Immature natural killer cell (primary cell): ENCODE measurements at regions not wholly inside any gene's neighbourhood (a gene's known extent, or its start where the extent isn't known, plus 50 kb on each side); places are given as distances from the start of the nearest gene placed in this dataset.
A peak's percentile ranks its signal among the peaks of the same experiment; 100 is the strongest.

Source experiments
- DNase-seq, 3 donors: peaks; one replicate each; pipeline ENCODE4 v3.0.0; 2022; ENCODE audit warnings: mixed read lengths in 1 of 3
- H3K27ac Mint-ChIP-seq, 6 donors: one replicate each; pipeline ENCODE4 v1.8.0; 2020; ENCODE audit warnings: mixed read lengths in 6 of 6, mild to moderate bottlenecking in 5 of 6, inconsistent platforms in 4 of 6, moderate library complexity in 3 of 6
- H3K27me3 Mint-ChIP-seq, 3 donors: one replicate each; pipeline ENCODE4 v1.8.0; 2020 to 2021; ENCODE audit warnings: low read depth in 3 of 3, mild to moderate bottlenecking in 3 of 3, mixed read lengths in 3 of 3, moderate library complexity in 3 of 3, inconsistent platforms in 1 of 3
- H3K36me3 Mint-ChIP-seq, 3 donors: one replicate each; pipeline ENCODE4 v1.8.0; 2020; ENCODE audit warnings: mixed read lengths in 3 of 3, inconsistent platforms in 2 of 3, mild to moderate bottlenecking in 2 of 3
- H3K4me1 Mint-ChIP-seq, 2 donors: one replicate each; pipeline ENCODE4 v1.8.0; 2020; ENCODE audit warnings: inconsistent platforms in 2 of 2, mild to moderate bottlenecking in 2 of 2, mixed read lengths in 2 of 2, moderate library complexity in 1 of 2
- H3K4me3 Mint-ChIP-seq, 5 donors: one replicate each; pipeline ENCODE4 v1.8.0; 2020; ENCODE audit warnings: mild to moderate bottlenecking in 5 of 5, mixed read lengths in 5 of 5, inconsistent platforms in 3 of 5, moderate library complexity in 3 of 5
- H3K9me3 Mint-ChIP-seq, 6 donors: one replicate each; pipeline ENCODE4 v1.8.0; 2020; ENCODE audit warnings: mild to moderate bottlenecking in 6 of 6, mixed read lengths in 6 of 6, inconsistent platforms in 4 of 6, moderate library complexity in 3 of 6

DNA sequence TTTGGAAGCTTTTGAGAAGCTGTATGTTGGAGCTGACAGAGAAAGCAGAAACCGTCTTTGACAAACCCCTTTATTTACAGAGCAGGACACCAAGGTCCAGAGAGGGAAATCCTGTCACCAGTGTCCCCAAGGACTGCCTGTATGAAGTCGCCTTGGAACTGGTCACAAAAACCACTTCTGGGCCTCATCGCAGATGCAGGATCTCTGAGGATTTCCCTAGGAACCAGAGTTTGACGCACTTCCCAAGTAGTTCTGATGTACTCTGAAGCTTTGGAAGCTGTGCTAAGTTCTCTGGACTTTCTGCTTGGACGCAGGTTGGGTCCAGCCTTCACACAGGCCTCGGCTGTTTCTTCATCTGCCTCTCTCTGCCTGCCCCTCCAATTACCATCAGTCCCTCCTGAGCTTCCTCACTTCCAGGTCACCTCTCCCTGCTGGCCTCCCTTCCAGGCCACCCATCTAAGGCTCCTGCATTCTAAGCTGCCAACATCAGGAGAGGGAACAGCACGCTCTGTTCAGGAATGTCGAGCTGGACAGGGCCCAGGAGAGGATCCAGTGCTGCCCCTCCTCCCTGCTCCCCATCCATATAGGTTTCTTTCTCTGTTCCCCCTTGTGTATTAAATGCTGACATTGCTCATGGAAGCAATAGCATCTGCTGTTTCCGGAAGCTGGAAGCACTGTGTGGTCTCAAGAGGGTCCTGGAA, 270.8 kb downstream of the OPA1 start:
- Mint-ChIP-seq H3K9me3 (peaks cover 0 to 2% (median 0%) of the 10 kb centered on the region in 6 donors), H3K4me3 (no peak overlapping the region), H3K4me1 (no peaks in the 10 kb centered on the region), H3K36me3 (no peaks in the 10 kb centered on the region), H3K27me3 (peaks cover 0 to 15% (median 0%) of the 10 kb centered on the region in 3 donors), H3K27ac (no peak overlapping the region)
- DNase-seq: no peak

DNA sequence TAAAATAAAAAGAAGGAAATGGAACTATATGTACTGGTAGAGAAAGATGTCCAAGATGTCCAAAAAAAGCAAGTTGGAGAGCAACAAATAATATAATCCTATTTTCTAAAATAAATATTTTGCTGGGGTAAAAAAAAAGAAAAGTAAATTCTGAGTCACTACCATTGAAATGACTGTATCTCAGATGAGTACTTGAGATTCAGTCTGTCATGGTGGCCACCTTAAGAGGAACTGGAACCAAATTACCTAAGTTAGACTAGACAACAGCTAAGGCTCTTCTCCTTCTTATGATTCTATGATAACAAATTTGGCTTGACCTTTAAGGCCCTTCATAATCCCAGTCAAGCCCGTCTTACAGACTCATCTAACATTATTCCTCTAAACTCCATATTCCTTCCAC, 270.6 kb upstream of the HES1 start:
- Mint-ChIP-seq H3K27ac (no peak overlapping the region), H3K9me3 (no peaks in the 10 kb centered on the region), H3K36me3 (no peaks in the 10 kb centered on the region), H3K4me3 (no peak overlapping the region), H3K27me3 (peaks cover 1 to 16% (median 3%) of the 10 kb centered on the region in 3 donors), H3K4me1 (no peaks in the 10 kb centered on the region)
- no peak for DNase-seq

DNA sequence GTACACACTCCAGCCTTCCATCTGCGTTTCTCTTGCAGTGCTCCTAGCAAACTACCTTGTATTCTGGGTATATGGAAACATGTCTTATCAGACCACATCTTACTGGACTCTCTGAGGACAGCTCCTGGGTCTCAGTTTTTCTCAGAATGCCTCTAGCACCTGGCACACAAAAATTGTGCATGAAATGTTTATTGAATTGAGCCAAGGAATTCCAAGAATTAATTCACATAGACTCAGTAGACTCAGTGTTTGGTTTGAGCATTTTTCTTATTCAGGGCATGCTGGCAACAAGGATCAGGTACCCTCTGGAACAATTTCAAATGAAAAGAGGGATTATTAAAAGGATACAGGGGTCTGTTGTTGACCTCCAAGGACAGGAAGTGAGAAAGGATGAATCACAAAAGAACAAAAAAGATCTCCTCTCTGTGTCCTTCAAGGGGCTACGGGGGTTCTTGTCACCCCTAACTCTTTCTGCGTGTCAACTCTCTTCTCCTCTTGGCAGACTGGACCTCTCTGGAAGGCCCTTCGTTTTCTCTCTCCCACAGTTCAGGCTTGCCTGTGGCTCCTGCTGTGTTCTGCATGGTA, 270.0 kb upstream of the HES1 start:
- Mint-ChIP-seq H3K27me3 (peaks cover 1 to 16% (median 3%) of the 10 kb centered on the region in 3 donors), H3K4me3 (no peak overlapping the region), H3K9me3 (no peaks in the 10 kb centered on the region), H3K27ac (no peak overlapping the region), H3K36me3 (no peaks in the 10 kb centered on the region), H3K4me1 (no peaks in the 10 kb centered on the region)
- no peak for DNase-seq

DNA sequence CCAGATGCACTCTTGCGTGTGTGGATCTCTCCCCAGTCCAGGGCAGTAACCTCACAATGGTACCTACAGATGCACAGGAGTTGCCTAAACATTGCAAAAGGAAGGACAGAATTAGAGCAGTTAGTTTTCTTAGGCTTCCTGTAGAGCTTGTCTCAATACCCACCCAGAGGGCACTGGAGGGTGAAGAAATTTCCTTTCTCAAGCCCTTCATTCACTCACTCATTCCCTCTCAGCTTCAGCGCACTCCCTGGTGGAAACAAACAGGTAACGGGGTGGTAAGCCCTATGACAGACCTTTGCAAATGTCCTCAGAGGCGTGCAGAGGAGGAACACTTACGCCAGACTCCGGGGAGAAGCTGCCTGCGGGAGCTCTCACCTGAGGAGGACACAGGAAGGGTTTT, 267.4 kb upstream of the HES1 start:
- Mint-ChIP-seq H3K4me3 (no peak overlapping the region), H3K4me1 (no peaks in the 10 kb centered on the region), H3K27ac (no peak overlapping the region), H3K36me3 (no peaks in the 10 kb centered on the region), H3K9me3 (no peaks in the 10 kb centered on the region), H3K27me3 (peaks cover 3 to 18% (median 5%) of the 10 kb centered on the region in 3 donors)
- no peak for DNase-seq

DNA sequence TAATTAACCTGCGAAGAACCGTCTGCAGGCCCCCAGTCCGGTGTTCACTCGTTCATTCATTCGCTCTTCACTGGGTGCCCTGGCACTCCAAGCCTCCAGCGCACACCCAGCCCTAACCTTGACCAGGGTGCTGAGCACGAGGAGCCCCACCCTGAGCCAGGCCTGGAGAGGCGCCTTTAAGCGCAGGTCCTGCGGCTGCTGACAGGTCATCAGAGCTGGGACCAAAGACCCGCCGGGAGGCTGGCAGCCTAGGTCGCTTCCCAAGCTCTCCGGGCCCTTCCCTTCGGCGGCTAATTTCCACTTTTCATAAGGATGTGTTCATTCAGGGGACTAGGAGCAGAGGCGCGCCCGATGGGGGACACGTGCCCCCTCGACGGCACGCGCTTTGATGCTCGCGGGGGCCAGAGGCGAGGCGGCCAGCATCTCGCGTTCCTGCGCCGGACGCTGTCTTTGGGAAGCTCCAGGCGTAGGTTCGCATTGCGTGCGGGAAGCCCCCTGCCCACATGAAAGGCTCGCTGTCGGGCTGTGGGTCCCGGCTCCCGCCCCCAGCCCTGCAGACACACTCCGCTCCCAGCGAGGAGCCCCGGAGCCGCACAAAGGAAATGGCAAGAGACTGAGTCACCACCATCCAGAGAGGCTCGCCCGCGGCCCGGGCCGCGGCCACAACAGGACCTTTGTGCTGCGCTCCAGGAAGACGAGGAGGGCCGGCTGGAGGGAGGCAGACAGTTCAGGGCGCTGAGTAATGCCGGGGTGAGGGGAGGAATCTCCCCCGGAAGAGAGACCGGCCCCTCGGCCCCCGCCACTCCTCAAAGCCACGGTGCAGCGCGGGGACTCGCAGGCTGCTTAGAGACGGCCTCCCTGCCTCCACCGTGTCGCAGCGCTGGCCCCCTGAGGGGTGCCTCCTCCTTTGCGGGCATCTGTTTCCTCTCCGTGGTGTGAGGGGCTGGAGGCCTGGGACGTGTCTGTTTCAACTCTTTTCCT, 266.4 kb upstream of the HES1 start:
- DNase-seq: no peak
- no peaks in the 10 kb centered on the region for H3K36me3 Mint-ChIP-seq
- no peaks in the 10 kb centered on the region for H3K4me1 Mint-ChIP-seq
- H3K27ac Mint-ChIP-seq: no peak overlapping the region
- no peak overlapping the region for H3K4me3 Mint-ChIP-seq
- no peaks in the 10 kb centered on the region for H3K9me3 Mint-ChIP-seq
- H3K27me3 Mint-ChIP-seq: peaks cover 3 to 12% (median 5%) of the 10 kb centered on the region in 3 donors

DNA sequence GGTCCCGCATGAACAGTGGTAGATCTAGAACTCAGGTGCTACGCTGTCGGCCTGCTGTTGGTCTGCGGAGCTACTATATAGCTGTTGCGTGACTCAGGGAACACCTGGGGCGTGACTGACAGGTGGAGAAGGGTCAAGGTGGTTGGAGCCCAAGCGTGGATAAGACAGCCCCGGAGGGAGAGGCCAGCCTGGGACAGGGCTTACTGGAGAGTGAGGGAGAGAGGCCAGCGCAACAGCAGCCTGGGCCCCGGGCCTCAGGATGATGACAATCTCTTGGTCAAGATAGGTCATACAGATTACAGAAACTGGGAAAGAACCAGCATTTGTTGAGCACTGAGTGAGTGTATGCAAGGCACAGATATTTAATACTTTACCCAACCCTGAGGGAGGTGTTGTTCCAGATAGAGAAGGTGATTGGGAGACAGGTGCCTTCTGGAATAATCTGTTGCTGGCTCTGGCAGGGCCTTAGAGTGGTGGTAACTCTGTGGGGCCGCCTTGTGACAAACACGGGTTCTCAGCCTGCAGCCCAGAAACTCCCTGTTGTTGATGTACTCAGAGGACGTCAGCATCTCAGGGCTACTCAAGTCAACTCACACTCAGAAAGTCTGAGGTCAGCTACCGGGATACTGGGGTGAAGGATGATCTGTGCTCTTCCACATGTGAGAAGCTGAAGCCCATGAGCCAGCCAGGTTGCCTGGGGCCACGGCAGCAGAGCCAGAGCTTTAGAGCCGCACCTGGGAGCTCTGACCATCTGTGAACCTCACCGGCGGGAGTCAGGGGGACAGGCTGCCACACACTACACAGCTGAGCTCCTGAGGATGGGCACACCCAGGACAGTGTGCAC, 265.4 kb upstream of the HES1 start:
- no peak overlapping the region for H3K27ac Mint-ChIP-seq
- no peaks in the 10 kb centered on the region for H3K4me1 Mint-ChIP-seq
- no peaks in the 10 kb centered on the region for H3K36me3 Mint-ChIP-seq
- no peak for DNase-seq
- H3K27me3 Mint-ChIP-seq: peaks cover 3 to 10% (median 5%) of the 10 kb centered on the region in 3 donors
- H3K9me3 Mint-ChIP-seq: no peaks in the 10 kb centered on the region
- H3K4me3 Mint-ChIP-seq: no peak overlapping the region

DNA sequence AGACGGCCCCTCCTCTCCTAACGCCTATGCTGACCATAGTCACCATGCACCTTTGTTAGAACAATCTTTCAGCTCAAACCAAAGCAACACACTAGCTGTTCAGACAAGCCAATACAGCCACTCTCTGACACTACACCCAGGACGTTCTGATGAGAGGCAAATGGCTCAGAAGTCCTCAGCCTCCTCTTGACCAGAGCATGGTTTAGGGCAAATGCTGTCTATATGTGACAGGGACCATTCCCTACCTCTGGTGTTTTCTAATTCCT, 264.8 kb upstream of the HES1 start:
- Mint-ChIP-seq H3K27me3 (peaks cover 3 to 7% (median 5%) of the 10 kb centered on the region in 3 donors), H3K36me3 (no peaks in the 10 kb centered on the region), H3K27ac (no peak overlapping the region), H3K9me3 (no peaks in the 10 kb centered on the region), H3K4me3 (no peak overlapping the region), H3K4me1 (no peaks in the 10 kb centered on the region)
- DNase-seq: no peak

DNA sequence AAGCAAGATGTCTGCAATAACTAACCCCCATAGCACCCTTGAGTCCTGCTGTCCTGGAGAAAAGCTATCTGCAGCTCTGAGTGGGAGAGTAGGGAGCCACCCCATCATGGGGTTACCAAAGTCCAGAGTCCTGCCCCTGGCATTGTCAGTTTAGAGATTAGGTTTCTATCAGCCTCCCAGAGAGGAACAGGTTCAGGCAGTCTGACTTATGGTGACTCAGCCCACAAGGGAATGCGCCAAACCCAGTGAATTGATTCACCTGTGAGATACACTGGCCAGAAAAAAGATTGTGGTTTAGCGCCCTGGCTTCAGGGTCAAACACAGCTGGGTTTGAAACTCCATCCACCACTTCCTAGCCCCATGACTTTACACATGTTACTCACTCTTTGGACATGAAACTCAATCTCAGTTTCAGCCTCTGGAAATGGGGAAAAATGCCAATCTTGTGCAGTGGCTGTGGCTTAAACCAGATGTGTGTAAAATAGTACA, 263.6 kb upstream of the HES1 start:
- Mint-ChIP-seq H3K27ac (no peak overlapping the region), H3K27me3 (peaks cover 3 to 5% (median 4%) of the 10 kb centered on the region in 3 donors)

DNA sequence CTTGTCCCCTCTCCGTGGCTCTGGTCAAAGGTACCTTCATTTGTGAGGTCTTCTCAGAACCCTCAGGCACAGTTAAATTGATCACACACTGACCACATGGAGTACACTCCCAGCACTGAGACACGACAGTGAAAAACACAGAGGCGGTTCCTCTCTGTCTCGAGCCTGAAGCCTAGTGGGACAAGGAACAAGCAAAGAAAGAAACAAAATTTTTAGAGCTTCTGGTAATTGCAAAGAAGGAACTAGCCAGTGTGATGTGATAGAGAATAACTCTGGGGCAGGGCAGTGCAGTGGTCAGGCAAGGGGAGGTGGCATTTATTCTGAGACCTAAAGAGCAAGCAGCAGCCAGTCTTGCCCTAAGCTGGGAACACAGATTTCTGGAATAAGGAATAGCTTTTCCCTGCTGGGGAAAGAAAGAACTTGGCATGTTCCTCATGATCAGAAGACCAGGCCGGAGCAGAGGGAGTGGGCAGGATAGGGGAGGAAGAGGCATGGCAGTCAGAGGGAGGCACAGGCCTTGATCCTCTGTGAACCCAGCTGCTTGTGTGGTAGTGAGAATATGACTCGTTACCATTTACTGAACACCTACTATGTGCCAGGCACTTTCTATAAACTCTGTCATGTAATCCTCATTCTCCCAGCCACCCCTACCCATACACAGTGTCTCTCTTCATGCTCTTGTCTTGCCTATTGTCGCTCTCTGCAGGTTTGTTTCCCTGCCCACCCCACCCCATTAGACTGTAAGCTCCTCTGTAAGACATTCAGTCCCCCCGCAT, 262.3 kb upstream of the HES1 start:
- no peak overlapping the region for H3K4me3 Mint-ChIP-seq
- no peaks in the 10 kb centered on the region for H3K4me1 Mint-ChIP-seq
- peaks cover 3 to 8% (median 5%) of the 10 kb centered on the region in 3 donors for H3K27me3 Mint-ChIP-seq
- DNase-seq: no peak
- H3K27ac Mint-ChIP-seq: no peak overlapping the region
- no peaks in the 10 kb centered on the region for H3K36me3 Mint-ChIP-seq
- H3K9me3 Mint-ChIP-seq: no peaks in the 10 kb centered on the region

More for the DNA sequence above, 263.6 kb upstream of the HES1 start:
- no peaks in the 10 kb centered on the region for H3K9me3 Mint-ChIP-seq
- H3K4me3 Mint-ChIP-seq: no peak overlapping the region
- no peaks in the 10 kb centered on the region for H3K36me3 Mint-ChIP-seq
- no peaks in the 10 kb centered on the region for H3K4me1 Mint-ChIP-seq
- peak; percentile 2 to 10 (median 3) for DNase-seq

DNA sequence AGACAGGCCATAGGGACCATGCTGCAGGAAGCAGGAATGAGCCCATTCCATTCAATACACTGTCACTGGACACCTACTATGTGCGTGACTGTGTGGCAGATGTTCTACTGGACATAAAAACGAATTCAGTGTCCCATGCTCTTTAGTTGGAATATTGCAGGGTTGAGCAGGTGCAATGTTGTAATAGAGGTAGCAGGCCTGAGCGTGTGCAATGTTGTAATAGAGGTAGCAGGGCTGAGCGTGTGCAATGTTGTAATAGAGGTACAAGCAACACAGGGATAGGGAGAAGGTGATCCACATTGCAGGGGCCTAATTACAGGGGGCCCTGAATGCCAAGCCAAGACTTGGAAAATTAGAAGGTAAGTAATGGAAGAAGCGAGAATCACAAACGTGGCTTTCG, 261.4 kb upstream of the HES1 start:
- H3K9me3 Mint-ChIP-seq: peaks cover 0 to 2% (median 0%) of the 10 kb centered on the region in 6 donors
- no peak for DNase-seq
- no peak overlapping the region for H3K27ac Mint-ChIP-seq
- H3K27me3 Mint-ChIP-seq: peaks cover 2 to 5% (median 3%) of the 10 kb centered on the region in 3 donors
- H3K36me3 Mint-ChIP-seq: no peaks in the 10 kb centered on the region
- H3K4me3 Mint-ChIP-seq: no peak overlapping the region
- no peaks in the 10 kb centered on the region for H3K4me1 Mint-ChIP-seq

DNA sequence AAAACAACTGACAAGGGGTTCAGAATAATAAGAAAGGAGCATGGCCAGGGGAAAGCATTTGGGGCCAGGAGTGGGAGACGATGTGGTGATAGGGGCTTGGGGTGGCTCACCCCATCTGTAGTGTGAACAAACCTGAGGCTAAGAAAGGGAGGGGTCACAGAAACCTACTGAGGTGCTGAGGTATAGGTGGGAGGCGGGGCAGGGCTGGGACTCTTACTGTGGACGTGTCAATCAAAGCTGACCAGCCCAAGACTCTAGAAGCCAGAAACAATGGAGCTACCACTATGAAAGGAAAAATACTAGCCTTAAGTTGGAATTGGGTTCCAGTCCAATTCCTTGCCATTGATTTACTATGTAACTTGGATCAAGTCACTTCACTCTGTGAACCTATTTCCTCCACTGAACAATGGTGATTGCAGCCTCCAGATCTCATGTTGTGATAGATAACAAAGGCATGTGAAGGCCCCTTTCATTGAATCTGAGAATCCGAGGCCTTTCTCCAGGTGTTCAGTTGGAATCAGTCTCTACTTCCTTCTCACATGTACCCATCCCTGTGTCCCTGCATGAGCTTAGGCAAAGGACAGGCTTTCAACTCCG, 260.9 kb upstream of the HES1 start:
- Mint-ChIP-seq H3K4me1 (no peaks in the 10 kb centered on the region), H3K9me3 (peaks cover 0 to 2% (median 0%) of the 10 kb centered on the region in 6 donors), H3K4me3 (no peak overlapping the region), H3K27ac (no peak overlapping the region), H3K27me3 (peaks cover 2 to 8% (median 2%) of the 10 kb centered on the region in 3 donors), H3K36me3 (no peaks in the 10 kb centered on the region)
- no peak for DNase-seq

DNA sequence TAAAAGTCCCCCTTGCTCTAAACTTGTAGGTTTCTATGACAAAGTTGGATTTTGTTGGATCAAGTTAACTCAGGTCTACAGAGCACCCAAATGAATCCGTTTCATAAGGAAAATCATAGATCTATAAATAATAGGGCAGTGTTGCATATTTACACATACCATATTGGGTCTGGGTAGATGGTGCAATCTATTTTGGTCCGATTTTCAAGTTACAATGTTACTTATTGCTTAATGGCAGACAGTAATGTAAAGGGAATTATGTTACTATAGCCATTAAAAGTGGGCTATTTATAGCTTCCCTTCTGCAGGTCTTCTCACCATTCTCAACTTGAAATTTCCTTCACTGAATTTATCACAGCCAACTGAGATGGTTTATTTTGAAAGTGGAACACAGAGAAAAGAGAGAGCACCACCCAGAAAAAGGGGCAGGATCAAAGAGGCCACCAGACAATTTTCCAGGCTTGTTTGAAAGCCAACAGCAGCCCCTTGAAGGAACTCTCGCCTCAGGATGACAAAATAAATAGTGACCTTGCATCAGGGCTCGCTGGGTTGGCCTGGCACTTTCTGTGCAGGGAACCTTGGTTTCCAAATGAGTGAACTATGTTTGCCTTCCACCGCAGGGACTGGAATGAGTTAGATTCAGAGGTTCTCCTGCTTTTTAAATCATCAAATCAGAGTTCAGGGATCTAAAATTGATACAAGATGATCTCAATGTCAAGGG, 260.2 kb upstream of the HES1 start:
- no peaks in the 10 kb centered on the region for H3K36me3 Mint-ChIP-seq
- no peak overlapping the region for H3K27ac Mint-ChIP-seq

More for the DNA sequence above, 260.2 kb upstream of the HES1 start:
- DNase-seq: no peak
- Mint-ChIP-seq H3K4me3 (no peak overlapping the region), H3K9me3 (peaks cover 0 to 2% (median 0%) of the 10 kb centered on the region in 6 donors), H3K4me1 (no peaks in the 10 kb centered on the region), H3K27me3 (peaks cover 2 to 8% (median 2%) of the 10 kb centered on the region in 3 donors)
